Smooth muscle cell (in vitro differentiated cells): ENCODE measurements at regions not wholly inside any gene's neighbourhood (a gene's known extent, or its start where the extent isn't known, plus 50 kb on each side); places are given as distances from the start of the nearest gene placed in this dataset.

Experiments used
- DNase-seq: peaks from one replicate; lab custom pipeline; 2025; ENCODE audit not compliant: unreplicated experiment; lab: John Stamatoyannopoulos, UW
- H2AFZ ChIP-seq: fragments of 200-600 bp; sonication (generic); 2 replicates; pipeline ENCODE4 v1.6.0; 2016; ENCODE audit warnings: antibody characterized with exemption, low read depth, mild to moderate bottlenecking
- H3F3A ChIP-seq: fragments of 200-600 bp; sonication (generic); 2 replicates; pipeline ENCODE4 v1.6.0; 2017; ENCODE audit warnings: antibody characterized with exemption, low read depth
- H3K27ac ChIP-seq: fragments of 200-600 bp; sonication (generic); 2 replicates; pipeline ENCODE4 v1.5.1; 2016; ENCODE audit warnings: low read depth, mild to moderate bottlenecking
- H3K27me3 ChIP-seq: fragments of 200-600 bp; sonication (generic); 2 replicates; pipeline ENCODE4 v1.6.1; 2016; ENCODE audit warnings: low read depth, mild to moderate bottlenecking
- H3K36me3 ChIP-seq: fragments of 200-600 bp; sonication (generic); 2 replicates; pipeline ENCODE4 v1.5.1; 2016; ENCODE audit warnings: low read depth
- H3K4me1 ChIP-seq: fragments of 200-600 bp; sonication (generic); 2 replicates; pipeline ENCODE4 v1.5.1; 2016; ENCODE audit warnings: low read depth
- H3K4me2 ChIP-seq: fragments of 200-600 bp; sonication (generic); 2 replicates; pipeline ENCODE4 v1.6.0; 2016; ENCODE audit warnings: mild to moderate bottlenecking
- H3K4me3 ChIP-seq: fragments of 200-600 bp; sonication (generic); 2 replicates; pipeline ENCODE4 v1.5.1; 2016; ENCODE audit warnings: mild to moderate bottlenecking
- H3K79me2 ChIP-seq: fragments of 200-600 bp; sonication (generic); 2 replicates; pipeline ENCODE4 v1.6.0; 2016; ENCODE audit warnings: low read depth, mild to moderate bottlenecking
- H3K9ac ChIP-seq: fragments of 200-600 bp; sonication (generic); 2 replicates; pipeline ENCODE4 v1.6.0; 2016; ENCODE audit warnings: low read depth
- H3K9me3 ChIP-seq: fragments of 200-600 bp; sonication (generic); replicated peaks from 2 replicates; pipeline ENCODE4 v1.5.1; 2016; ENCODE audit warnings: low read depth
- H4K20me1 ChIP-seq: fragments of 200-600 bp; sonication (generic); 2 replicates; pipeline ENCODE4 v1.6.0; 2016; ENCODE audit warnings: low read depth
- WGBS: methylation state at CpG from one replicate; pipeline ENCODE4 v1.1.7; 2016; ENCODE audit warnings: low lambda C conversion rate; 5-methylcytosine and 5-hydroxymethylcytosine counted together
- TF ChIP-seq, protein P1 (sequence below): fragments of 200-600 bp; sonication (generic); IDR thresholded peaks from 2 replicates; pipeline ENCODE4 v1.5.1; 2017; ENCODE audit warnings: borderline replicate concordance, mild to moderate bottlenecking, antibody characterized with exemption; ENCODE audit not compliant: insufficient read depth, poor library complexity, severe bottlenecking

DNA sequence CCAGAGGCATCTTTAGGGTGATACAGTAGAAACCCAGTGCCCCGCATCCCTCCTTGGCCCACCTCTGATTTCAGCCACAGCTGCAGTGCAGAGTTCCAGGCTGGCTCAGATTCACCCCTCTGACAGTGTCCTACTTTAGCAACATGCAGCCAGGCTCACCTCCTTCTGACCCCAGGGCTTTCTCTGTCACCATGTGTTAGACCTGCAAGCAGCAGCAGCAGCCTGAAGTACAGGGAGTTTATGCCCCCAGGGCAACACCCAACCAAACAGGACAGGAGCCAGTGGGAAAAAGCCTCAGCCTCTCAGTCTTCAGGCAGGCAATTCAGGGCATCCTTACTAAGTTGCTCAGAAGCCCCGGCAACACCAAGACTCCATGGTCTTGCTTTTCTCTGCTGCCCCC is 109.0 kb upstream of the PLXNA4 start:
- no peaks in the 10 kb centered on the region for H3K79me2 ChIP-seq
- H3K27me3 ChIP-seq = peaks cover 4% of the 10 kb centered on the region
- no peak overlapping the region for H3K9ac ChIP-seq
- no peaks in the 10 kb centered on the region for H3K9me3 ChIP-seq
- H3K36me3 ChIP-seq = no peaks in the 10 kb centered on the region
- H2AFZ ChIP-seq = no peak overlapping the region
- no peak for DNase-seq
- no peak overlapping the region for H3K4me2 ChIP-seq
- WGBS = 93% methylated on average over 2 of the region's 2 CpGs
- TF ChIP-seq, protein P1, sequence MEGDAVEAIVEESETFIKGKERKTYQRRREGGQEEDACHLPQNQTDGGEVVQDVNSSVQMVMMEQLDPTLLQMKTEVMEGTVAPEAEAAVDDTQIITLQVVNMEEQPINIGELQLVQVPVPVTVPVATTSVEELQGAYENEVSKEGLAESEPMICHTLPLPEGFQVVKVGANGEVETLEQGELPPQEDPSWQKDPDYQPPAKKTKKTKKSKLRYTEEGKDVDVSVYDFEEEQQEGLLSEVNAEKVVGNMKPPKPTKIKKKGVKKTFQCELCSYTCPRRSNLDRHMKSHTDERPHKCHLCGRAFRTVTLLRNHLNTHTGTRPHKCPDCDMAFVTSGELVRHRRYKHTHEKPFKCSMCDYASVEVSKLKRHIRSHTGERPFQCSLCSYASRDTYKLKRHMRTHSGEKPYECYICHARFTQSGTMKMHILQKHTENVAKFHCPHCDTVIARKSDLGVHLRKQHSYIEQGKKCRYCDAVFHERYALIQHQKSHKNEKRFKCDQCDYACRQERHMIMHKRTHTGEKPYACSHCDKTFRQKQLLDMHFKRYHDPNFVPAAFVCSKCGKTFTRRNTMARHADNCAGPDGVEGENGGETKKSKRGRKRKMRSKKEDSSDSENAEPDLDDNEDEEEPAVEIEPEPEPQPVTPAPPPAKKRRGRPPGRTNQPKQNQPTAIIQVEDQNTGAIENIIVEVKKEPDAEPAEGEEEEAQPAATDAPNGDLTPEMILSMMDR = no peak
- no peaks in the 10 kb centered on the region for H4K20me1 ChIP-seq
- H3K4me1 ChIP-seq = peaks cover 18% of the 10 kb centered on the region
- no peaks in the 10 kb centered on the region for H3F3A ChIP-seq
- H3K4me3 ChIP-seq = no peak overlapping the region
- H3K27ac ChIP-seq = no peak overlapping the region

- H3K4me1 ChIP-seq = peaks cover 18% of the 10 kb centered on the region
- WGBS = 91% methylated on average over 12 of the region's 12 CpGs
- TF ChIP-seq, protein P1 = no peak
Measured at GRCh38 chr7:132683896-132684690, 107.8 kb upstream of the PLXNA4 start.

GRCh38 chr7:132681951-132682350 is 105.7 kb upstream of the PLXNA4 start:
- Histone ChIP-seq H3K27ac (no peak overlapping the region), H2AFZ (no peak overlapping the region), H3K36me3 (no peaks in the 10 kb centered on the region), H3K9me3 (no peaks in the 10 kb centered on the region), H4K20me1 (no peaks in the 10 kb centered on the region), H3K79me2 (no peaks in the 10 kb centered on the region), H3K4me3 (no peak overlapping the region), H3K9ac (no peak overlapping the region), H3K4me1 (peaks cover 4% of the 10 kb centered on the region), H3K27me3 (no peaks in the 10 kb centered on the region), H3K4me2 (no peak overlapping the region), H3F3A (no peaks in the 10 kb centered on the region)
- WGBS = 94% methylated on average over 3 of the region's 3 CpGs
- TF ChIP-seq, protein P1 = no peak
- no peak for DNase-seq

More at GRCh38 chr7:132683896-132684690, 107.8 kb upstream of the PLXNA4 start:
- Histone ChIP-seq H3K27ac (no peak overlapping the region), H3K27me3 (peaks cover 4% of the 10 kb centered on the region), H2AFZ (no peak overlapping the region), H3K9me3 (no peaks in the 10 kb centered on the region), H3K4me3 (no peak overlapping the region), H3K79me2 (no peaks in the 10 kb centered on the region), H3K36me3 (no peaks in the 10 kb centered on the region), H3K4me2 (no peak overlapping the region), H4K20me1 (no peaks in the 10 kb centered on the region), H3K9ac (no peak overlapping the region), H3F3A (no peaks in the 10 kb centered on the region)
- DNase-seq = no peak

DNA sequence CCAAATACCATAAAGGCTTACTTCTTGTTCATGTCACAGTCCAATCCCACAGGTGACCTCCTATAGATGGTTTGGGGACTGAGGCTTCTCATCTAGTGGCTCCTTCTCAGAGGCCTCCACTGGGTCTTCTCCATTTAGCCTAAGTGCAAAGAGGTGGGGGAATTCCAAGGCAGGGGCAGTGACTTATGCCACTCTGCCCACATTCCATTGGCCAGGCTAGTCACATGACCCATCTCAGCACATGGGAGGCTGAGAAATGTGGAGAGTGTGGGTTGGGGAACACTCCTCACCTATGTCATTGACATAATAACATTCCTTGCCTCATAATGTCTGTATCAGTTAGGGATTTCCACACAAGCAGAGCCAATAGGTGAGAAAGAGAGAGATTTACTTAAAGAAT is 104.3 kb upstream of the PLXNA4 start:
- H3K4me3 ChIP-seq = no peak overlapping the region
- TF ChIP-seq, protein P1 = no peak
- no peak overlapping the region for H3K9ac ChIP-seq
- H3K79me2 ChIP-seq = no peaks in the 10 kb centered on the region
- no peak for DNase-seq
- no peaks in the 10 kb centered on the region for H3K36me3 ChIP-seq
- no peak overlapping the region for H2AFZ ChIP-seq
- H3F3A ChIP-seq = no peaks in the 10 kb centered on the region
- H3K27ac ChIP-seq = no peak overlapping the region
- H3K4me1 ChIP-seq = peaks cover 3% of the 10 kb centered on the region
- H4K20me1 ChIP-seq = no peaks in the 10 kb centered on the region
- no peak overlapping the region for H3K4me2 ChIP-seq
- no peaks in the 10 kb centered on the region for H3K9me3 ChIP-seq
- no peaks in the 10 kb centered on the region for H3K27me3 ChIP-seq
